ENCODE measurements at regions not wholly inside any gene's neighbourhood (a gene's known extent, or its start where the extent isn't known, plus 50 kb on each side); places are given as distances from the start of the nearest gene placed in this dataset.
"Not testable (repeated sequence)": the region's sequence is repeated elsewhere in the genome, so short reads cannot be mapped to it uniquely, and the experiment has no call there.

- no peak for DNase-seq
Observed at GRCh38 chr2:192398236-192398635, 203.5 kb upstream of the TMEFF2 start.

GRCh38 chr2:192394605-192395004 lies 199.9 kb upstream of the TMEFF2 start:
- no peak for DNase-seq

- DNase-seq = no peak
Observed at GRCh38 chr2:192391041-192391440, 196.3 kb upstream of the TMEFF2 start.

GRCh38 chr2:192390401-192390800 lies 195.7 kb upstream of the TMEFF2 start:
- DNase-seq = no peak

GRCh38 chr2:192384191-192384590 lies 189.5 kb upstream of the TMEFF2 start:
- not testable (repeated sequence) for DNase-seq

- no peak for DNase-seq
Observed at GRCh38 chr2:192381082-192381481, 186.3 kb upstream of the TMEFF2 start.

GRCh38 chr2:192379736-192380135 lies 185.0 kb upstream of the TMEFF2 start:
- no peak for DNase-seq

GRCh38 chr2:192377173-192377572 lies 182.4 kb upstream of the TMEFF2 start:
- DNase-seq = no peak

- no peak for DNase-seq
Observed at GRCh38 chr2:192373754-192374153, 179.0 kb upstream of the TMEFF2 start.

- no peak for DNase-seq
Observed at GRCh38 chr2:192373221-192373620, 178.5 kb upstream of the TMEFF2 start.

GRCh38 chr2:192369969-192370368 lies 175.2 kb upstream of the TMEFF2 start:
- no peak for DNase-seq

GRCh38 chr2:192357217-192357616 lies 162.5 kb upstream of the TMEFF2 start:
- DNase-seq = no peak

GRCh38 chr2:192354512-192355244 lies 159.9 kb upstream of the TMEFF2 start:
- no peak for DNase-seq

- no peak for DNase-seq
Observed at GRCh38 chr2:192347542-192347941, 152.8 kb upstream of the TMEFF2 start.

- DNase-seq = no peak
Observed at GRCh38 chr2:192345287-192345686, 150.6 kb upstream of the TMEFF2 start.

- DNase-seq = no peak
Observed at GRCh38 chr2:192333642-192334041, 138.9 kb upstream of the TMEFF2 start.

- no peak for DNase-seq
Observed at GRCh38 chr2:192328297-192328696, 133.6 kb upstream of the TMEFF2 start.

GRCh38 chr2:192327576-192327975 lies 132.8 kb upstream of the TMEFF2 start:
- no peak for DNase-seq

GRCh38 chr2:192315543-192315942 lies 120.8 kb upstream of the TMEFF2 start:
- no peak for DNase-seq

GRCh38 chr2:192314800-192315481 lies 120.2 kb upstream of the TMEFF2 start:
- DNase-seq = no peak

GRCh38 chr2:192313773-192314172 lies 119.0 kb upstream of the TMEFF2 start:
- no peak for DNase-seq

- no peak for DNase-seq
Observed at GRCh38 chr2:192311701-192312460, 117.1 kb upstream of the TMEFF2 start.

- DNase-seq = no peak
Observed at GRCh38 chr2:192307530-192307929, 112.8 kb upstream of the TMEFF2 start.

GRCh38 chr2:192298664-192299063 lies 103.9 kb upstream of the TMEFF2 start:
- no peak for DNase-seq
